HFF-Myc (cell line): ENCODE measurements at regions not wholly inside any gene's neighbourhood (a gene's known extent, or its start where the extent isn't known, plus 50 kb on each side); places are given as distances from the start of the nearest gene placed in this dataset.
"Not testable (repeated sequence)": the region's sequence is repeated elsewhere in the genome, so short reads cannot be mapped to it uniquely, and the experiment has no call there.

ENCODE experiments used
- DNase-seq: peaks from one replicate; pipeline ENCODE4 v3.0.0-alpha.2; 2011; ENCODE audit warnings: low read depth; ENCODE audit errors: extremely low read depth
- H3K4me3 ChIP-seq: replicated peaks from 2 replicates; pipeline ENCODE4 v1.5.1; 2011; ENCODE audit warnings: low read depth, mild to moderate bottlenecking, control low read depth, low read length
- TF ChIP-seq, protein P1 (sequence below): IDR thresholded peaks from 2 replicates; pipeline ENCODE4 v1.5.1; 2012; ENCODE audit warnings: mild to moderate bottlenecking, low read depth, low read length, control low read depth; ENCODE audit errors: missing control alignments

DNA sequence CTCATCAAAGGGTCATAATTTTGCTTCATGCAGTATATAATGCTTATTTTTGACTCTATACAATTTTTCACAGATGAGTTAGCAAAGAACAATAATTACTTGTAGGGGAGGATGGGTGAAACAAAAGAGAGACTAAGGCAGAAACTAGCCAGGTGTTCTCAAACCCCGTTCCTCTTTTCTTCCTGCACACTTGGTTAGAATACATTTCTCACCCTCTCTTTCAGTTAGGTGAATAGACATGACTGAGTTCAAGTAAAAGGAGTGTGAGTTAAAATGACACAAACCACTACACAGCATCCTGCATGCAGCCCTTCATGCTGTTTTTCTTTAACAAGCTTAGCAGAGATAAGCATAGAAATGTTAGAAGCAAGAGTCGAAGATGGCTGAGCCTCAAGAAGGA lies 922.2 kb downstream of the TBL1XR1 start:
- TF ChIP-seq, protein P1, sequence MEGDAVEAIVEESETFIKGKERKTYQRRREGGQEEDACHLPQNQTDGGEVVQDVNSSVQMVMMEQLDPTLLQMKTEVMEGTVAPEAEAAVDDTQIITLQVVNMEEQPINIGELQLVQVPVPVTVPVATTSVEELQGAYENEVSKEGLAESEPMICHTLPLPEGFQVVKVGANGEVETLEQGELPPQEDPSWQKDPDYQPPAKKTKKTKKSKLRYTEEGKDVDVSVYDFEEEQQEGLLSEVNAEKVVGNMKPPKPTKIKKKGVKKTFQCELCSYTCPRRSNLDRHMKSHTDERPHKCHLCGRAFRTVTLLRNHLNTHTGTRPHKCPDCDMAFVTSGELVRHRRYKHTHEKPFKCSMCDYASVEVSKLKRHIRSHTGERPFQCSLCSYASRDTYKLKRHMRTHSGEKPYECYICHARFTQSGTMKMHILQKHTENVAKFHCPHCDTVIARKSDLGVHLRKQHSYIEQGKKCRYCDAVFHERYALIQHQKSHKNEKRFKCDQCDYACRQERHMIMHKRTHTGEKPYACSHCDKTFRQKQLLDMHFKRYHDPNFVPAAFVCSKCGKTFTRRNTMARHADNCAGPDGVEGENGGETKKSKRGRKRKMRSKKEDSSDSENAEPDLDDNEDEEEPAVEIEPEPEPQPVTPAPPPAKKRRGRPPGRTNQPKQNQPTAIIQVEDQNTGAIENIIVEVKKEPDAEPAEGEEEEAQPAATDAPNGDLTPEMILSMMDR: no peak
- no peak for DNase-seq
- H3K4me3 ChIP-seq: no peak overlapping the region

DNA sequence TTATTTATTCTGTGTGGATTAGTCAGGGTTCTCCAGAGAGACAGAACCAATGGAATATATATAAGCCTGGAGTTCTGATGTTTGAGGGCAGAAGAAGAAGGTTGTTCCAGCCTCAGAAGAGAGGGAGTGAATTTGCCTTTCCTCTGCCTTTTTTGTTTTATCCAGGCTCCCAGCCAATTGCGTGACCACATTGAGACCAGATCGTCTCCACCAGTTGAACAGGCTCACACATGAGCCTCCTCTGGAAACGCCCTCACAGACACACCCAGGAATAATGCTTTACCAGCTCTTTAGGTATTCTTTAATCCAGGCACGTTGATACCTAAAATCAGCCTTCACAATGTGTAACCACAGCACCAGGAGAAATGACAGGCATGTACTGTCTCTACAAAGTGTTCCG lies 923.1 kb downstream of the TBL1XR1 start:
- TF ChIP-seq, protein P1: no peak

DNA sequence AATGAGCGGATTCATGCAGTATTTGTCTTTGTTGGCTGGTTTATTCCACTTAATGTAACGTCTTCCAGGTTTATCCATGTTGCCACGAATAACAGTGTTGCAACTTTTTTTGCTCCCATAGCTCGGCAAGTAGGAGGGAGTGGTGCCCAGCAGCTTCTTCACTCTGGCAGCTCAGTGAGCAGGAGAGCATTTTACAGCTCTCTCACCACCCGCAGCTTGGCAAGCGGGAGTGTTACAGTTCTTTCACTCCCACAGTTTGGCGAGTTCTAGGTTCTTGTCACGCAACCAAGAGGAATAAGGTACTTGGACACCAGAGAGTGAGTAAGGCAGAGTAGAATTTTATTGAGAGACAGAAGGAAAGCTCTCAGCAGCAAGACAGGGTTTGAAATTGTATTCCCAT lies 935.2 kb downstream of the TBL1XR1 start:
- H3K4me3 ChIP-seq: no peak overlapping the region
- no peak for DNase-seq
- TF ChIP-seq, protein P1: no peak

More for the DNA sequence above, 923.1 kb downstream of the TBL1XR1 start:
- DNase-seq: no peak
- no peak overlapping the region for H3K4me3 ChIP-seq

DNA sequence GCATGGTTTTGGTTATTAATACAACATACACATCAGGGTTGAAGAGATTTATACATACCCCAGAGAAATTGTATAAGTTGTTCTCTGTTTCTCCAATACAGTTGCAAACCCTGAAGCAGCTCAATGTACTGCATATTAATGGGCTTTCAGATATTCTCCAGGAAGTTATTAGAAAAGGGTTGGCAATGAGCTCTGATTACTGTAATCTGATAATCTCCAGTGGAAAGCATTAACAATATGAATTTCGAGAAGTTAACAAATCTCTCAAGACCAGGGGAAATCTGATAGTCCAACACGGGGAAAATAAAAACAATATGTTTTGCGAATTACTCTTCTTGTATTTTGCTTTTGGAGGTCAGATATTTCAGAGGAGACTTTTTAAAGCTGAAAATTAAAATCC lies 950.1 kb downstream of the TBL1XR1 start:
- no peak for DNase-seq
- TF ChIP-seq, protein P1: no peak
- no peak overlapping the region for H3K4me3 ChIP-seq

DNA sequence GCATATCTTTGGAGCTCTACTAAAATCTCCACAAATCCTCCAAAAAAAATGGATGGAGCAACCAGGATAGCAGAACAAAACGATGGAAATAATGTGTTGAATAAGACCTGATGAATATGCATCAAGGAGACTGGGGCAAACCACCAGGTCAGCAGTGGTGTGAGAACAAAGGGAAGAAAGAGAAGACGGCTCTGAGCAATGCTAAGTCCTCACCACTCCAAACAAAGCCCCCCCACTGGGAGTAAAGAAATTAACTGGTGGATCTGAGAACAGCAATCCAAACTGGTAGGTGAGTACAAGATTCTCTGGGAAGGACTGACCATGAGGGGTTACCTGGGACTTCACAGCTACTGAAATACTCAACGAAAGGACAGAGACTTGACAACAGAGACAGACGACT lies 977.3 kb downstream of the TBL1XR1 start:
- no peak overlapping the region for H3K4me3 ChIP-seq
- no peak for DNase-seq
- TF ChIP-seq, protein P1: no peak

DNA sequence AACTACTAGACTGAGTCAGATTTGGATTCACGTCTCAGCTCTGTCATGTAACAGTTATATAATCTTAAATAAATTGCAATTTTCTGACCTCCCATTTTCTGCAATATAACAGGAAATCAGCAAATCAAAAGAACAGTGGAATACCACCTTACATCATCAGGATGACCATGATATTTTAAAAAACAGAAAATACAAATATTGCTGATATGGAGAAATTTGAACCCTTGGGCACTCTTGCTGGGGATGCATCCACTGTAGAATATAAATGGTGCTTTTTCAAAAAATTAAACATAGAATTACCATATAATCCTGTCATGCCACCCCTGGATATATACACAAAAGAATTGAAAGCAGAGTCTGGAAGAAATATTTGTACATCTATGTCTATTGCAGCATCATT lies 982.5 kb downstream of the TBL1XR1 start:
- no peak for DNase-seq
- no peak overlapping the region for H3K4me3 ChIP-seq
- TF ChIP-seq, protein P1: no peak

DNA sequence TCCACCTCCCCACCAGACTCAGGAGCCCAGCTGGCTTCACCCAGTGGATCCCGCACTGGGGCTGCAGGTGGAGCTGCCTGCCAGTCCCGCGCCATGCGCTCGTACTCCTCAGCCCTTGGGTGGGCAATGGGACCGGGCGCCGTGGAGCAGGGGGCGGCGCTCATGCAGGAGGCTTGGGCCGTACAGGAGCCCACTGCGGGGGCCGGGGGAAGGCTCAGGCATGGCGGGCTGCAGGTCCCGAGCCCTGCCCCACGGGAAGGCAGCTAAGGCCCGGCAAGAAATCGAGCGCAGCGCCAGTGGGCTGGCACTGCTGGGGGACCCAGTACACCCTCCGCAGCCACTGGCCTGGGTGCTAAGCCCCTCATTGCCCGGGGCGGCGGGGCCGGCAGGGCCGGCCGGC lies 984.0 kb downstream of the TBL1XR1 start:
- not testable (repeated sequence) for DNase-seq, H3K4me3 ChIP-seq
